ENCODE measurements at regions not wholly inside any gene's neighbourhood (a gene's known extent, or its start where the extent isn't known, plus 50 kb on each side); places are given as distances from the start of the nearest gene placed in this dataset.

DNA sequence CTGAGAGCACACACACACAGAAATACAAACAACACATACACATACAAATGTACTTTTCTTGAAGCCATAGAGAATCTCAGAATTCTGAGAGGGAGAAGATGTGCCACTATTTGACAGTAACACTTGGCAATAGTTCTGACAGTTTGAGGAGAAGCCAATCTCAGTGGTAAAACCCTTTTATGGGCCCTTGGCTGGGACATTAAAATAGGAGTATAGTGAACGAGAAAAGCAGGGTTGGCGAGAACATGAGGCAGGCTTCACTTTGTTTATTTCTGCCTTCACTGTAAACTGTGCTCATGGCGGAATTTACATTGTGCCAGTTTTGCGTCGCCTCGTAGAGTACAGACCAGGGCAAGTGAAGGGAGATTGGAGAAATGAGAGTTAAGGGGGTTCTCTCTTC, 449.4 kb upstream of the POU3F3 start:
- no peak for TF ChIP-seq CTCF (IDR thresholded peaks at IDR 0.05; ENCODE audit: insufficient read depth, low read depth, low read length, missing control alignments)
- H3K4me3 ChIP-seq (ENCODE audit: low read depth, low read length) = no peak overlapping the region
- DNase-seq (ENCODE audit: low read depth) = no peak

GRCh38 chr2:104405623-104406022, 448.3 kb upstream of the POU3F3 start:
- no peak for DNase-seq (ENCODE audit: low read depth)
- no peak for TF ChIP-seq CTCF (IDR thresholded peaks at IDR 0.05; ENCODE audit: insufficient read depth, low read depth, low read length, missing control alignments)
- no peak overlapping the region for H3K4me3 ChIP-seq (ENCODE audit: low read depth, low read length)

- H3K4me3 ChIP-seq (ENCODE audit: low read depth, low read length) = no peak overlapping the region
- TF ChIP-seq CTCF (IDR thresholded peaks at IDR 0.05; ENCODE audit: insufficient read depth, low read depth, low read length, missing control alignments) = no peak
- DNase-seq (ENCODE audit: low read depth) = no peak
Observed at GRCh38 chr2:104406261-104406726, 447.6 kb upstream of the POU3F3 start.

DNA sequence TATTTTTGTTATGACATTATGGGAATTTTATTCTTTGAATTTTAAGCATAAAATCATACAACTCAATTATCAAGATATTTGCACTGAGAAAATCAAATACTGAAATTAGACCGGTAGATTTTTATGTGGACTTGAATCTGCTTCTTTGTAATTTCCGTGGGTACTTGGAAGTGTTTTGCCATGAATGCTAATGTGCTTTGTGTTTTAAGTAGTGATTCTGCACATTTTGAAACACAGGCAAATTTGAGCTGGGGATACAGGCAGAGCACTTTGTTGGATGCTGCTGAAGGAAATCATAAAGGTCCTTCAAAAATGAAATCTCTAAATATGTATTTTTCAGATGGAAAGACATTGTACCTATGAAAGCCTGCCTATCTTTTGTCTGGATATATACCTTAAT, 446.3 kb upstream of the POU3F3 start:
- no peak overlapping the region for H3K4me3 ChIP-seq (ENCODE audit: low read depth, low read length)
- no peak for TF ChIP-seq CTCF (IDR thresholded peaks at IDR 0.05; ENCODE audit: insufficient read depth, low read depth, low read length, missing control alignments)
- DNase-seq (ENCODE audit: low read depth) = no peak

GRCh38 chr2:104408266-104408665, 445.6 kb upstream of the POU3F3 start:
- H3K4me3 ChIP-seq (ENCODE audit: low read depth, low read length) = no peak overlapping the region
- no peak for TF ChIP-seq CTCF (IDR thresholded peaks at IDR 0.05; ENCODE audit: insufficient read depth, low read depth, low read length, missing control alignments)
- no peak for DNase-seq (ENCODE audit: low read depth)

DNA sequence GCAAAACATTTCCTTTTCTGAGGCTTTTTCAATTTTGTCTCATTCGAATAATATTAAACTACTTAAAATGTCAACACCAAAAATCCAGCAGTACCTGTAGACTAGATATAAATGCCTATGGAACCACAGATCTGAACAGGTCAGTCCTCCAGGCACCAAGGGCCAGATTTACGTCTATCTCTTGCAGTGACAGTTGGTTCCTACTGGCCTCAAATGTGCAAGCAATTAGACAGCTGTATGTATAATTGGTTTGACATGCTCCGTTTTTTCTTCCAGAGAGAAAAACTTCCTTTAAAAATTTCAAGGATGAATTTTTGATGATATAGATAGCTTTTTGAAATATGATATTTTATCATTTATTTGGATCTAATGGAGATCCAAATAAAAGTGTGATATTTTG, 443.8 kb upstream of the POU3F3 start:
- no peak for TF ChIP-seq CTCF (IDR thresholded peaks at IDR 0.05; ENCODE audit: insufficient read depth, low read depth, low read length, missing control alignments)
- no peak overlapping the region for H3K4me3 ChIP-seq (ENCODE audit: low read depth, low read length)
- DNase-seq (ENCODE audit: low read depth) = no peak

DNA sequence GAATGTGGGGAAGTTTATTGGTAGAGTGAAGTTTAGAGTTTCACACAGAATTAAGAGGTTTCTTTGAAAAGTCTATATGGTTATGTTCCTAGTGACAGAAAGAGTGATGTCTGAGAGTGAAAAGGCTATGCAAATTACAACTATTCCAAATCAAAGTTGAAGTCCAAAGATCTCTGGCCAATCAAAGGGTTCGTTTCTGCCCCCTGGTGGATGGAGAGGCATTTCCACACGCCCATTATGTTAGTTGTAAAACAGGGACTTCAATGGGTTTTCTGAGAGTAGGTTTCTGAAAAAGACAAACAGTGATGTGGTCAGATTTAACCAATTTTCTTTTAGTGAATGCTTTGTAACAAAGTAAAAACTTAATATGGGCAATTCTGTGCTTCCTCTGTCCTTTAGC, 441.5 kb upstream of the POU3F3 start:
- DNase-seq (ENCODE audit: low read depth) = peak; percentile 32
- no peak overlapping the region for H3K4me3 ChIP-seq (ENCODE audit: low read depth, low read length)
- peak; percentile 63 for TF ChIP-seq CTCF (IDR thresholded peaks at IDR 0.05; ENCODE audit: insufficient read depth, low read depth, low read length, missing control alignments)
